Activated T-helper 2 cell treated with anti-CD3 and anti-CD28 coated beads, Interferon-gamma antibody, Interleukin-2, Interleukin-4, amounts not matched to agents 10 μg/mL and 5 μg/mL and 100 μg/mL, durations not matched to agents 14 hours and 24 hours and 36 hours (primary cell): ENCODE measurements at regions not wholly inside any gene's neighbourhood (a gene's known extent, or its start where the extent isn't known, plus 50 kb on each side); places are given as distances from the start of the nearest gene placed in this dataset.

Experiments
- DNase-seq: peaks from one replicate; pipeline ENCODE4 v3.0.0; 2021; ENCODE audit warnings: low spot score
- H3K27ac Mint-ChIP-seq: one replicate; pipeline ENCODE4 v1.8.0; 2021; ENCODE audit warnings: mixed read lengths
- H3K27me3 Mint-ChIP-seq: one replicate; pipeline ENCODE4 v1.8.0; 2021; ENCODE audit warnings: low read depth, mixed read lengths
- H3K36me3 Mint-ChIP-seq: one replicate; pipeline ENCODE4 v1.8.0; 2021; ENCODE audit warnings: low read depth, mixed read lengths
- H3K4me1 Mint-ChIP-seq: one replicate; pipeline ENCODE4 v1.8.0; 2021; ENCODE audit warnings: low read depth, mixed read lengths
- H3K4me3 Mint-ChIP-seq: one replicate; pipeline ENCODE4 v1.8.0; 2021; ENCODE audit warnings: low read depth, mild to moderate bottlenecking, moderate library complexity, mixed read lengths
- H3K9me3 Mint-ChIP-seq: one replicate; pipeline ENCODE4 v1.8.0; 2021; ENCODE audit warnings: mixed read lengths
- intact Hi-C: fragments of 100-400 bp; cut with micrococcal nuclease; formaldehyde crosslinking; loops from one replicate; pipeline ENCODE4 v1.15.1; 2023

GRCh38 chr22:48578138-48579042 lies 1249.3 kb downstream of the BRD1 start:
- intact Hi-C loops, result no loop called here
- no peaks in the 10 kb centered on the region for H3K4me1 Mint-ChIP-seq
- no peaks in the 10 kb centered on the region for H3K9me3 Mint-ChIP-seq
- H3K36me3 Mint-ChIP-seq, result peaks cover 2% of the 10 kb centered on the region
- H3K27me3 Mint-ChIP-seq, result peaks cover 20% of the 10 kb centered on the region
- no peak overlapping the region for H3K4me3 Mint-ChIP-seq
- H3K27ac Mint-ChIP-seq, result no peak overlapping the region
- DNase-seq, result no peak

GRCh38 chr22:48577691-48578090 lies 1250.0 kb downstream of the BRD1 start:
- no peak overlapping the region for H3K4me3 Mint-ChIP-seq
- peaks cover 20% of the 10 kb centered on the region for H3K27me3 Mint-ChIP-seq
- DNase-seq, result no peak
- peaks cover 2% of the 10 kb centered on the region for H3K36me3 Mint-ChIP-seq
- H3K9me3 Mint-ChIP-seq, result no peaks in the 10 kb centered on the region
- intact Hi-C loops, result no loop called here
- no peaks in the 10 kb centered on the region for H3K4me1 Mint-ChIP-seq
- H3K27ac Mint-ChIP-seq, result no peak overlapping the region

GRCh38 chr22:48577014-48577690 lies 1250.5 kb downstream of the BRD1 start:
- Mint-ChIP-seq H3K4me3 (no peak overlapping the region), H3K9me3 (peaks cover under 1% of the 10 kb centered on the region), H3K4me1 (no peaks in the 10 kb centered on the region), H3K27ac (no peak overlapping the region), H3K27me3 (peaks cover 20% of the 10 kb centered on the region), H3K36me3 (peaks cover 2% of the 10 kb centered on the region)
- no peak for DNase-seq
- intact Hi-C loops, result no loop called here

GRCh38 chr22:48576333-48577013 lies 1251.2 kb downstream of the BRD1 start:
- no peak for DNase-seq
- peaks cover 7% of the 10 kb centered on the region for H3K9me3 Mint-ChIP-seq

GRCh38 chr22:48575618-48576332 lies 1251.9 kb downstream of the BRD1 start:
- peaks cover 20% of the 10 kb centered on the region for H3K27me3 Mint-ChIP-seq
- no peak overlapping the region for H3K4me3 Mint-ChIP-seq
- H3K27ac Mint-ChIP-seq, result no peak overlapping the region
- intact Hi-C loops, result no loop called here
- DNase-seq, result no peak
- H3K4me1 Mint-ChIP-seq, result no peaks in the 10 kb centered on the region
- H3K9me3 Mint-ChIP-seq, result peaks cover 13% of the 10 kb centered on the region
- peaks cover 2% of the 10 kb centered on the region for H3K36me3 Mint-ChIP-seq

More at GRCh38 chr22:48576333-48577013, 1251.2 kb downstream of the BRD1 start:
- H3K27me3 Mint-ChIP-seq, result peaks cover 20% of the 10 kb centered on the region
- H3K4me1 Mint-ChIP-seq, result no peaks in the 10 kb centered on the region
- intact Hi-C loops, result no loop called here
- no peak overlapping the region for H3K27ac Mint-ChIP-seq
- H3K4me3 Mint-ChIP-seq, result no peak overlapping the region
- peaks cover 2% of the 10 kb centered on the region for H3K36me3 Mint-ChIP-seq

DNA sequence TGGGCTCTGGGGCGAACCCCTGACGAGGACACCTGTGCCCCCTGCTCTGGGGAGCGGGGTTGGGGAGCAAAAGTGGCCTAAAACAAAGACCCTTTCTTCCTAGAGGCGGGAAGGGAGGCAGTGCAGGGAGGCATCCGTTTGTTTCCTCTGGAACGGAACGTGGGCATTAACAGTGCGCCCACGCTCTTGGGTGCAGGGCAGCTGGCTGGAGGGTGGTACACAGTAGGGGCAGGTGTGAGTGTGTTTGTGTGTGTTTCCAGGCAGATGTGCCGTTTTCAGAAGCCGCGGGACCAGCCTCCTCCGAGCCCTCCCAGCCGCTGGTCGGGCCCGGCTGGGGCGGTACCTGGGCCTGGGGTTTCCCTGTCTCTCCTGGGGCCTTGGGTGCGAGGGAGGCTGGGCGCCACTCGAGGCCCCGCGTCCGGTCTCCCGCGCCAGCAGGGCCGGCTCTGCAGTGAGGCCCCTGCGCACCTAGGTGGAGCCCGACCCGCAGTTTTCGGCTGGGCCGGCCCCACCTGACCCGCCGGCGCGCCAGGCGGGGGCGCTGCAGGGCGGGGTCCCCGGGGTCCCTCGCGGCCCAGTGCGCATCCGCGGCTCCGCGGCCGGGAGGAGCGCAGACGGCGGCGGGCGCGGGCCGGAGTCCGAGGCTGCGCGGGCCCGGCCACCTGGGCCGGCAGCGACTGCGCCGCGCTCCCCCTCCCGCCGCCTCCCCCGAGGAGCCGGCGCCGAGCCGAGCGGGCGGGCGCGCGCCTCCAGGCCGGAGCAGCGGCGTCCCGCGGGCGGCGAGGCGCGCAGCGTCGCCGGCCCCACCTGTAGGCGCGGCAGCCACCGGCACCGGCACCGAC lies 1252.7 kb downstream of the BRD1 start:
- H3K27me3 Mint-ChIP-seq, result peaks cover 20% of the 10 kb centered on the region
- intact Hi-C loops, result no loop called here
- no peak overlapping the region for H3K4me3 Mint-ChIP-seq
- H3K9me3 Mint-ChIP-seq, result peaks cover 21% of the 10 kb centered on the region
- H3K36me3 Mint-ChIP-seq, result peaks cover 2% of the 10 kb centered on the region
- no peak overlapping the region for H3K27ac Mint-ChIP-seq
- no peak for DNase-seq
- no peaks in the 10 kb centered on the region for H3K4me1 Mint-ChIP-seq

- peaks cover 2% of the 10 kb centered on the region for H3K36me3 Mint-ChIP-seq
- intact Hi-C loops, result no loop called here
- peaks cover 22% of the 10 kb centered on the region for H3K9me3 Mint-ChIP-seq
- H3K27me3 Mint-ChIP-seq, result peaks cover 20% of the 10 kb centered on the region
- H3K27ac Mint-ChIP-seq, result no peak overlapping the region
- DNase-seq, result no peak
- H3K4me3 Mint-ChIP-seq, result no peak overlapping the region
- no peaks in the 10 kb centered on the region for H3K4me1 Mint-ChIP-seq
These were observed 1253.9 kb downstream of the BRD1 start for GRCh38 chr22:48573766-48574165.

DNA sequence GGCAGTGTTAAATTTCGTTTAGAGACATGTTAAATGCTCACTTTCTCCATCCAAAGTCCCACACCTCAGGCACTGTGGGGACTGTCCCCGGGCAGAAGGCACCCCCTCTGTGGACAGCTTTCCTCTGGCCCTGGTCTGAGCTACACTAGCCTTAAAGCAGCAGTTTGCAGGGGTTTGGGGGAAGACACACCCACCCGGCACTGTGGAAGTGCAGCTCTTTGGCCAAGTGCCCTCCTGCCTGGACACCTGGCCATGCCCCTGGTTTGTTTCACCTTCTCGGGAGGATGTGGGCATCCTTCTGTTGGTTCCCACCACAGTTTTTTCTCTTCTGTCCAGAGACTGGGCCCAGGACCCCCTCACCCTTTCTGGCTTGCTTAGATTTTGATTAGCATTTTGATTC lies 1254.7 kb downstream of the BRD1 start:
- Mint-ChIP-seq H3K4me3 (no peak overlapping the region), H3K36me3 (peaks cover 2% of the 10 kb centered on the region), H3K27me3 (peaks cover 18% of the 10 kb centered on the region), H3K27ac (no peak overlapping the region), H3K9me3 (peaks cover 22% of the 10 kb centered on the region), H3K4me1 (no peaks in the 10 kb centered on the region)
- no peak for DNase-seq
- intact Hi-C loops, result no loop called here

- intact Hi-C loops, result no loop called here
- Mint-ChIP-seq H3K4me3 (no peak overlapping the region), H3K9me3 (peaks cover 22% of the 10 kb centered on the region), H3K4me1 (no peaks in the 10 kb centered on the region), H3K27ac (no peak overlapping the region), H3K36me3 (peaks cover 2% of the 10 kb centered on the region), H3K27me3 (peaks cover 20% of the 10 kb centered on the region)
- DNase-seq, result no peak
These were observed 1256.8 kb downstream of the BRD1 start for GRCh38 chr22:48570912-48571311.

DNA sequence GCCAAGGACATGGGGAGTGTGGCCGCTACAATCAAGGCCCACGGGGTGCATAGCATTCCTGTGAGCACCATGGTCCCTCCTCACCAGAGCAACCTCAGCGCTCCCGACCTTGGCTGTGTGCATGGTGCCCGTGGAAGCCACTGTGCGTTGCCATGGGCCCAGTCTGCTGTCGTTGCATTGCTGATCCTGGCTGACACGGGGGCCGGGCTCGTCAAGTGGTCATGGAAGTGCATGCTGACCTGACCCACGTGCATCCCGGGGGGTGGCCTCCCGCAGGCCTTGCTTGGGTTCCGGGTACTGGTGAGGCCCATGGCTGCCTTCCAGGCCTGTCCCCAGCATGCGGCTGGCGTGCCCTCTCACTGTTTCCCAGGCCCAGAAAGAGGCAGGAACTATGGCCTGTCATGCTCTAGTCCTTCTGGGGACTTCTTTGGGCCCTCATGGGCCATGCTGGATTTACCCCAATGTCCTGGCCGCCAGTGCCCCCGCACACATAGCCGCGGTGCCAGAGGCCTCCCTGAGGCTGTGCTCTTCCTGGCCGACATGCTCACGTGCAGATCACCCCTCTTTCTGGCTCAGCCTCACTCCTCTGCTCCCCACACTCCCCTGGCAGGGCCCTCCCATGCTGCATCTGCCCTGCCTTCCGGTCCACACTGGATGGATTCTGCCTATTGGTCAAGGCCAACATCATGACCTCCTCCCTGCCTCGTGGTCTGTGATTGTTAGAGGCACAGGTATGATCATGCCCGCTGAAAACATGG lies 1258.0 kb downstream of the BRD1 start:
- DNase-seq, result no peak
- H3K9me3 Mint-ChIP-seq, result peaks cover 22% of the 10 kb centered on the region
- intact Hi-C loops, result no loop called here
- peaks cover 18% of the 10 kb centered on the region for H3K27me3 Mint-ChIP-seq
- peaks cover under 1% of the 10 kb centered on the region for H3K36me3 Mint-ChIP-seq
- H3K4me1 Mint-ChIP-seq, result no peaks in the 10 kb centered on the region
- no peak overlapping the region for H3K4me3 Mint-ChIP-seq
- H3K27ac Mint-ChIP-seq, result no peak overlapping the region

DNA sequence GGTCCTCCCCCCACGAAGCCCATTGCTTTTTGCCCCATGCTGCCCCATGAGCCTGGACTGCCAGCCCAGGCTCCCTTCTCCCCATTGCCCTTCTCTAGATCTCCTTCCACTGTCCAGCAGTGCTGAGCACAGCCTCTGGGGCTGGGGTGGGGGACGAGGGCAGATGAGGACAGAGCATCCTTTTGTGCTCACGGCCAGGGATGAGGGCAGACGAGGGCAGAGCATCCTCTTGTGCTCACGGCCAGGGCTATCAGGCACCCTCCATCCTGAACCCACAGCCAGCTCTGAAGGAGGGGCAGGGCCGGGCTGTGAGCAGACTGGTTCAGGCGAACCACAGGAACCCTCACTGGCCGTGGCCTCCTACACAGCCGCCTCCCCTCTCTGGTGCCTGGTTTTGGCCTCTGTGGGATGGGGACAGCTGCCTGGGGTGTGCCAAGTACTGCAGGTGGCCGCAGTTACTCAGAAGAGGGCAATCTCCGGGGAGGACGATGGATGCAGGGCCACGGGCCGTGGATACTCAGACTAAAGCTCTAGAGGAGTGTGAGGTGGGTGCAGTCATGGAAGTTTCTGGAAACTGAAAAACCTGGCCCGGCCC lies 1258.8 kb downstream of the BRD1 start:
- Mint-ChIP-seq H3K4me3 (no peak overlapping the region), H3K27me3 (peaks cover 10% of the 10 kb centered on the region), H3K9me3 (peaks cover 22% of the 10 kb centered on the region), H3K36me3 (no peaks in the 10 kb centered on the region), H3K27ac (no peak overlapping the region), H3K4me1 (no peaks in the 10 kb centered on the region)
- intact Hi-C loops, result no loop called here
- DNase-seq, result no peak
